ENCODE measurements at regions not wholly inside any gene's neighbourhood (a gene's known extent, or its start where the extent isn't known, plus 50 kb on each side); places are given as distances from the start of the nearest gene placed in this dataset.

- TF ChIP-seq SUZ12 (IDR thresholded peaks at IDR 0.05) (no peak), FOXM1 (IDR thresholded peaks at IDR 0.05; ENCODE audit: borderline replicate concordance) (no peak), CTBP1 (IDR thresholded peaks at IDR 0.05; ENCODE audit: borderline replicate concordance) (no peak), PKNOX1 (IDR thresholded peaks at IDR 0.05) (no peak), NFRKB (IDR thresholded peaks at IDR 0.05) (no peak), SP1 (IDR thresholded peaks at IDR 0.05) (no peak), ELF4 (IDR thresholded peaks at IDR 0.05) (no peak), BHLHE40 (IDR thresholded peaks at IDR 0.05; ENCODE audit: borderline replicate concordance) (no peak)
Observed at GRCh38 chrX:134734466-134734952, 62.5 kb downstream of the PABIR2 start.

All from HEK293T (cell line).